ENCODE measurements at regions not wholly inside any gene's neighbourhood (a gene's known extent, or its start where the extent isn't known, plus 50 kb on each side); places are given as distances from the start of the nearest gene placed in this dataset.

- DNase-seq (ENCODE audit: low read depth): no peak
Observed at GRCh38 chr2:106709229-106709628, 176.7 kb downstream of the ST6GAL2 start.

- DNase-seq (ENCODE audit: low read depth): no peak
Observed at GRCh38 chr2:106719222-106719621, 166.7 kb downstream of the ST6GAL2 start.

- no peak for DNase-seq (ENCODE audit: low read depth)
Observed at GRCh38 chr2:106720026-106720425, 165.9 kb downstream of the ST6GAL2 start.

DNA sequence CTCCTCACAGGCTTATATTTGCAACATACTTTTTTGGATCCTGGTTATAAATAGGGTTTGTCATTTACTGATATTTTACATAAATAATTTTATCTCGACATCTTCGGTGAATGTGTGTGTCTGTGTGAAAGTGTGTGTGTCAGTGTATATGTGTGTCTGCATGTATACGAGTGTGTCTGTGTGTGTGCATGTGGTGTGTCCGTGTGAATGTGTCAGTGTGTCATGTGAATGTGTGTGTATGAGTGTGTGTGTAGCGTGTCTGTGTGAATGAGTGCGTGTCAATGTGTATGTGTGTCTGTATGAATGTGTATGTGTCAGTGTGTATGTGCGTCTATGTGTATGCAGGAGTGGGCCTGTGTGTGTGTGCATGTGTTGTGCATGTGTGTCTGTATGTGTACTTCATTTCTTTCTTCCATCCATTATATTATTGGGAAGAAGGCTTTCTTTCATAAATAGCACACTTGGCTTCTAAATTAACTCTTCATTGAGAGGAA is 161.6 kb downstream of the ST6GAL2 start:
- no peak for DNase-seq (ENCODE audit: low read depth)

DNA sequence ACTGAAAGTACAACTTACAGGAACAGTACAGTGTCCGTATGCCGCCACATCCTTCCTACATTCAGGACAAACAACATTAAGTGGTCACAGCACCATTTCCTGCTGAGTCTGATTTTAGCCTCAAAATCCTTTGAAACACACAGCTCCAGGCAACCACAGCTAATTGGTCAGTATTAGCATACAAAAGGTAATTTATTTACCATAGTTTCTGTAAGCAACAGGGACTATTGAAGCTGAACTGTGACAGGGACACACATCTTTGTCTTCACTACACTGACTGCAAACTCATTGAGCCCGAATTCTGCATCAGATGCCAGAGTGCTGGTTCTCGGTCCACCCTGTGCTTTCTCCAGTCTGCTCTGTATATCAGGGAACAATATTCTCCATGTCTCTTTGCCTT is 151.8 kb downstream of the ST6GAL2 start:
- DNase-seq (ENCODE audit: low read depth): no peak

- DNase-seq (ENCODE audit: low read depth): no peak
Observed at GRCh38 chr2:106735807-106736206, 150.2 kb downstream of the ST6GAL2 start.

GRCh38 chr2:106736221-106736620 is 149.7 kb downstream of the ST6GAL2 start:
- no peak for DNase-seq (ENCODE audit: low read depth)

- DNase-seq (ENCODE audit: low read depth): no peak
Observed at GRCh38 chr2:106745468-106745867, 140.5 kb downstream of the ST6GAL2 start.

DNA sequence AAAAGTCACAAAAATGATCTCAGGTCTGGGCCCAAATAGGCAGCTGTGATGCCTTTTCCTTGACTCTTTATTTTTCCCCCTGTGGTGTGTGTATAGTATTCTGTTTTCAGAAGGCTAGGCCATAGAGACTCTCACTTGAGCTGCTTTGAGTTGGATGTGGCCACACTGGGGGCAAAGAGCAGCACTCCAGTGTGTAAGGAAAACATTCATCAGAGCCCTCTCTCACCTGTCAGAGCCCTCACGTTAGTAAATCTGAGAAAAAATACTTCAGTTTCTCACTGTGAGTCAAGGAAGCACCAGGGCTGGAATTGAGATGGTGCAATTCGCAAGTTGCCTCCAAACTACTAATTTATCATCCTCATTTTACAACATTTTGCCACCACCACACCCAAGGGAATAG is 136.1 kb downstream of the ST6GAL2 start:
- no peak for DNase-seq (ENCODE audit: low read depth)

All from stimulated activated CD8-positive, alpha-beta memory T cell treated with anti-CD3 and anti-CD28 coated beads, Interleukin-15, amount 100 ng/mL, for 1 hour (primary cell).